ENCODE measurements at regions not wholly inside any gene's neighbourhood (a gene's known extent, or its start where the extent isn't known, plus 50 kb on each side); places are given as distances from the start of the nearest gene placed in this dataset.
"Not testable (repeated sequence)": the region's sequence is repeated elsewhere in the genome, so short reads cannot be mapped to it uniquely, and the experiment has no call there.

DNA sequence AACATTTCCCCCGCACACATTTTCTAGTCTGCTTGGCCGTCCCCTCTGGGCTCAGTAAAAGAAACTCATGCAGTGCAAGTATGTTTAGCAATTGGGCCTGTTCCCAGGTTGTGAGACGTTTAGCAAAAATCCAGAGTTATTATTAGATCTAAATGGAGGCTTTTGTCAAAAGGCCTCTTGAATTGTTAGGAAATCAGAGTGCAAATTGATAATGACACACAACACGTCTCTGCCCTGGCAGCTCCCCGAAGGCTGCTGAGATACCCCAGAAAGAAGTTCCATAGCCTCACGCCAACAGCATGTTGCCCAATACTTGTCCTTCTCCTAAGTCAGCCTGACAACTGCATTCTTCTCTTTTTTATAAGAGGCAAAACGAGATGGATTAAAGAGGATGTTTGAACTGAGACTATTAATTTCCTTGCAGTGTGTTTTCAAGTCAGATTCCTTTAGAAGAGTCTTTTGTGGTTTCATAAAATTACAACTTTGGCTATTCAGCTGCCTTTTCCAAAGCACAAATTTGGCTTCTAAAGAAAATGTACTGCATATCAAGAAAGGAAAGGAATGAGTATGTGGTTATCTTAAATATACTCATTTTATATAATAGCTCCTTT is 202.2 kb downstream of the TRIB2 start:
- Histone ChIP-seq H3K27me3 (ENCODE audit: control insufficient read depth in 5 of 5, insufficient read depth in 4 of 5, low read length in 5 of 5) (no peaks in the 10 kb centered on the region), H3K4me1 (ENCODE audit: control insufficient read depth in 5 of 5, insufficient read depth in 5 of 5, low read length in 5 of 5) (peaks cover 0 to 12% (median 6%) of the 10 kb centered on the region in 5 donors), H3K9me3 (ENCODE audit: control insufficient read depth in 5 of 5, low read length in 5 of 5) (no peaks in the 10 kb centered on the region), H3K27ac (ENCODE audit: low read depth, low read length) (no peak overlapping the region), H3K4me3 (ENCODE audit: low read depth in 1 of 5, low read length in 5 of 5) (no peak overlapping the region), H3K36me3 (ENCODE audit: control insufficient read depth in 5 of 5, insufficient read depth in 5 of 5, low read length in 5 of 5) (no peaks in the 10 kb centered on the region), H3K9ac (ENCODE audit: low read length in 5 of 5) (no peak overlapping the region)

DNA sequence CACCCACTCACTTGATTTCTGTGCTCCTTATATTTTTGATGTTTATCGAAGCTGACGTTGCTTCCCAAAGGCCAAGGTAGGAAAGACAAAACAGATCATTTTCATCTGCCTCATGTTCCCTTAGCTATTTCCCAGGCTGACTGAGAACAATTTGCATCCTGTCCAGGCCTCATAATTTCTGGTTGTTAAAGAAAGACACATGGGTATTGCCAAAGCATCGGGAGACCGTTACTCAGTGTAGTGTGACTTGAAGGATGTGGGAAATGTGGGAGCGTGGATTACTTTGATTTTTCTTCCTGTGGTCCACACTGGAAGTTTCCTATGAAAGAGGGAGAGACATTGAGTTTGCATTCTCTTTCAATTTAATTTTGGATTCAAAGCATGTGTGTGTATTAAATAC is 204.6 kb downstream of the TRIB2 start:
- H3K27ac ChIP-seq (ENCODE audit: low read depth, low read length) = no peak overlapping the region
- no peaks in the 10 kb centered on the region for H3K27me3 ChIP-seq (ENCODE audit: control insufficient read depth in 5 of 5, insufficient read depth in 4 of 5, low read length in 5 of 5)
- H3K4me3 ChIP-seq (ENCODE audit: low read depth in 1 of 5, low read length in 5 of 5) = no peak overlapping the region
- H3K36me3 ChIP-seq (ENCODE audit: control insufficient read depth in 5 of 5, insufficient read depth in 5 of 5, low read length in 5 of 5) = no peaks in the 10 kb centered on the region
- H3K9me3 ChIP-seq (ENCODE audit: control insufficient read depth in 5 of 5, low read length in 5 of 5) = no peaks in the 10 kb centered on the region
- H3K4me1 ChIP-seq (ENCODE audit: control insufficient read depth in 5 of 5, insufficient read depth in 5 of 5, low read length in 5 of 5) = peaks cover 0 to 12% (median 6%) of the 10 kb centered on the region in 5 donors
- no peak overlapping the region for H3K9ac ChIP-seq (ENCODE audit: low read length in 5 of 5)

DNA sequence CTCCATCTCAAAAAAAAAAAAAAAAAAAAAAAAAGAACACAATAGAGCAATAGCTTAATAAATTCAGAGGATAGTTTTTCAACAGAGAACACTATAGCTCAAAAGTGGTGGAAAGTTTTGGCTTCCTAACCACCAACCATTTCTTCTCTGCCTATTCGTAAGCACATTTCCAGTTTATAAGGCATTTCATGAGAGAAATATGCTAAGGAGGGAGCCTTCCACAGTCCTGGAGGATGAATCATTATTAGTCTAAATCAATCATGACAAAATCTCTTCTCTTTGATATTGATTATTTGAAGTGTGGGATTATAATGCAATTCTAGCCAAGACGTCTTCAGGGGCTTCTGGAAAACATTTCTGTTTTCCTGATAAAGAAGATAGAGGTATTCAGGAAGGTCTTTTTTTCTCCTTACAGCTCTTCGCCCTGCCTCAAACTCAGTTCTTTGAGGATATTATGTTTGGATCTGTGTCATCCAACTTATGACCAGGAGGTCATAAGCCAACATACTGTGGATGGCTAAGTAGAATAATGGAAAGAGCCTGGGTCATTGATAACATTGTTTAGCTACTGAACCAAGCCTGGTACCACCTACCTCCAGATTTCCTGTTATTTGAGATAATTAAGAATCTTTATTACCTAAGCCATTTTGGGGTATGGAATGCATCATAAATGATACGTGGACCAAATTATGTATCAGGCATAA is 207.3 kb downstream of the TRIB2 start:
- Histone ChIP-seq H3K9ac (ENCODE audit: low read length in 5 of 5) (no peak overlapping the region), H3K4me1 (ENCODE audit: control insufficient read depth in 5 of 5, insufficient read depth in 5 of 5, low read length in 5 of 5) (peaks cover 0 to 12% (median 2%) of the 10 kb centered on the region in 5 donors), H3K4me3 (ENCODE audit: low read depth in 1 of 5, low read length in 5 of 5) (no peak overlapping the region), H3K36me3 (ENCODE audit: control insufficient read depth in 5 of 5, insufficient read depth in 5 of 5, low read length in 5 of 5) (no peaks in the 10 kb centered on the region), H3K27ac (ENCODE audit: low read depth, low read length) (no peak overlapping the region), H3K9me3 (ENCODE audit: control insufficient read depth in 5 of 5, low read length in 5 of 5) (no peaks in the 10 kb centered on the region), H3K27me3 (ENCODE audit: control insufficient read depth in 5 of 5, insufficient read depth in 4 of 5, low read length in 5 of 5) (peaks cover 0 to 2% (median 0%) of the 10 kb centered on the region in 5 donors)

DNA sequence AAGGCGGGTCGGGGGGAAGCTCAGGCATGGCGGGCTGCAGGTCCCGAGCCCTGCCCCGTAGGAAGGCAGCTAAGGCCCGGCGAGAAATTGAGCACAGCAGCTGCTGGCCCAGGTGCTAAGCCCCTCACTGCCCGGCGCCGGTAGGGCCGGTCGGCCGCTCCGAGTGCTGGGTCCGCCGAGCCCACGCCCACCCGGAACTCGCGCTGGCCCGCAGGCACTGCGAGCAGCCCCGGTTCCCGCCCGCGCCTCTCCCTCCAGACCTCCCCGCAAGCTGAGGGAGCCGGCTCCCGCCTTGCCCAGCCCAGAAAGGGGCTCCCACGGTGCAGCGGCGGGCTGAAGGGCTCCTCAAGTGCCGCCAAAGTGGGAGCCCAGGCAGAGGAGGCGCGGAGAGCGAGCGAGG is 209.9 kb downstream of the TRIB2 start:
- H3K9ac ChIP-seq (ENCODE audit: low read length in 5 of 5); H3K4me3 ChIP-seq (ENCODE audit: low read depth in 1 of 5, low read length in 5 of 5); H3K27me3 ChIP-seq (ENCODE audit: control insufficient read depth in 5 of 5, insufficient read depth in 4 of 5, low read length in 5 of 5); H3K27ac ChIP-seq (ENCODE audit: low read depth, low read length); H3K9me3 ChIP-seq (ENCODE audit: control insufficient read depth in 5 of 5, low read length in 5 of 5); H3K36me3 ChIP-seq (ENCODE audit: control insufficient read depth in 5 of 5, insufficient read depth in 5 of 5, low read length in 5 of 5): not testable (repeated sequence)
- peaks cover 0 to 21% (median 0%) of the 10 kb centered on the region in 5 donors for H3K4me1 ChIP-seq (ENCODE audit: control insufficient read depth in 5 of 5, insufficient read depth in 5 of 5, low read length in 5 of 5)

DNA sequence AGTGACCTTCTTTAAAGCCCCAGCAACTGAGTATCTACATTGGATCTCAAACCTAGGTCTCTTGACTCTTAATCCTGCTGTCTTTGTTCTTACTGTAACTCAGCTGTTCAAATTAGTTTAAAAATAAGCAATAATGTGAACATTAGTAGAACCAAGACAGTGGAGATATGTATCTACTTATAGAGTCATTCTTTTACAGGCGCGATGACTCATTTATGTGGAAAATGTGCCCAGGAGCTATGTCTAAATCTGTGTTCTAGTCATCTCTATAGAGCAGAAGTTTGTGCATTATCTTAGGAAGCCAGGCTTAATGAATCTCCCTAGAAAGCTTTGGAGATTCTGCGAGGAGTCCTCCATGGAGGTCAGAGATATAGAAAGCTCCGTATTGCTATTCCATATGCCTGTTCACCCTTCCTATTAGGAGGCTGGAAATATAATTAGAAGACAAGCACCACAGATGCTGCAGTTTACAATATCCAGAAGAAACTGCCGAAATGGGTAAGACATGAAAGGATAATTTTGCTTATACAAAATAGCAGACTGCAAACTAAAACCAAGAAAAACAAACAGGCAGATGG is 211.6 kb downstream of the TRIB2 start:
- Histone ChIP-seq H3K27ac (ENCODE audit: low read depth, low read length) (no peak overlapping the region), H3K9me3 (ENCODE audit: control insufficient read depth in 5 of 5, low read length in 5 of 5) (no peaks in the 10 kb centered on the region), H3K4me1 (ENCODE audit: control insufficient read depth in 5 of 5, insufficient read depth in 5 of 5, low read length in 5 of 5) (peaks cover 0 to 21% (median 0%) of the 10 kb centered on the region in 5 donors), H3K9ac (ENCODE audit: low read length in 5 of 5) (no peak overlapping the region), H3K36me3 (ENCODE audit: control insufficient read depth in 5 of 5, insufficient read depth in 5 of 5, low read length in 5 of 5) (no peaks in the 10 kb centered on the region), H3K4me3 (ENCODE audit: low read depth in 1 of 5, low read length in 5 of 5) (no peak overlapping the region), H3K27me3 (ENCODE audit: control insufficient read depth in 5 of 5, insufficient read depth in 4 of 5, low read length in 5 of 5) (peaks cover 0 to 2% (median 0%) of the 10 kb centered on the region in 5 donors)

DNA sequence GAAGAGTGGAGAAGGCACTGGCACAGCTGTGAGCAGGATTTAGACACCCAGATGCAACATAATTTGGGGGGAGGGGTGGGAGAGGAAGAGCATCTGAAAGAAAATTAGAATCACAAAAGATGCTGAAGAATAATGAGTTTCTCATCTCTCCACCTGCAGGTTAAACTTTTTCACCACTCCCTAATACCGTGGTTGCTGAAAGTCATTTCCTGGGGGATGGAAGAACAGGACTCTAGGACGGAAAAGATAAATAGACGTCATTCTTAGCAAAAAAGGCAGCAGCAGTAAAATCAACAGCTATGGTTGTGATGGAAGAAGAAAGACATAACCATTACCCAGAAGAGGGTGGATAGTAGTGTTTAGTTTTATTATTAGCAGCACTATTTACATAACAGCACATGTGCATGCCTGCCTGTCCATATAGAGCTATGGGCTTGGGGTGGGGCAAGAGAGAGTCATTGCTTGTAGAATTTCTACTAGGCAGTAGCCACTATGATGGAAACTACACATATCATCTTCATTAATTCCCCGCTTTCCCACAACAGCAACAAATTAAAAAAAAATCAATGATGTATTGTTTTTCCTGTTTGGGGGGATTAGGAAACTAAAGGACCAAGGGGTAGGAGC is 212.2 kb downstream of the TRIB2 start:
- H3K27me3 ChIP-seq (ENCODE audit: control insufficient read depth in 5 of 5, insufficient read depth in 4 of 5, low read length in 5 of 5) = peaks cover 0 to 2% (median 0%) of the 10 kb centered on the region in 5 donors
- H3K36me3 ChIP-seq (ENCODE audit: control insufficient read depth in 5 of 5, insufficient read depth in 5 of 5, low read length in 5 of 5) = no peaks in the 10 kb centered on the region
- H3K4me3 ChIP-seq (ENCODE audit: low read depth in 1 of 5, low read length in 5 of 5) = no peak overlapping the region
- H3K9ac ChIP-seq (ENCODE audit: low read length in 5 of 5) = peak overlapping the region in 1 of 5 donors; percentile 1
- no peak overlapping the region for H3K27ac ChIP-seq (ENCODE audit: low read depth, low read length)
- peaks cover 0 to 21% (median 0%) of the 10 kb centered on the region in 5 donors for H3K4me1 ChIP-seq (ENCODE audit: control insufficient read depth in 5 of 5, insufficient read depth in 5 of 5, low read length in 5 of 5)
- H3K9me3 ChIP-seq (ENCODE audit: control insufficient read depth in 5 of 5, low read length in 5 of 5) = no peaks in the 10 kb centered on the region

DNA sequence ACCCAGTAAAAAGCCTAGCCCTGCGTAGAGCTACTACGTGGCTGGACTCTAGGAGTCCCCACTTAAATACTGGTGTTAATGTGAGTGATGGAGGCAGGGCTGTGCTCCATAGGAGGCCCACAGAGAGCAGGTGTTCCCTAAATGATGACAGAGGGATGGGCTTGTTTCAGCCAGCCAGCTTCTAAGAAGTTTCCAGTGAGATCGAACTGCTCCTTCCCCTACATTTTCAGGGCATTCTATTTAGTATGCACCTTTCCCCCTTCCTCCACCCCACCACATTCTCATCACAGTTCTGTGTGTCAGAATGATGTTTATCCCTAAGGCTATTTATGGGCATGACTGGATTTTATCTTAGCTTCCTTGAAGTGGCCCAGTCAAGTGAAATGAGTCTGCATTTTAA is 213.0 kb downstream of the TRIB2 start:
- Histone ChIP-seq H3K27ac (ENCODE audit: low read depth, low read length) (no peak overlapping the region), H3K9ac (ENCODE audit: low read length in 5 of 5) (no peak overlapping the region), H3K27me3 (ENCODE audit: control insufficient read depth in 5 of 5, insufficient read depth in 4 of 5, low read length in 5 of 5) (peaks cover 0 to 2% (median 0%) of the 10 kb centered on the region in 5 donors), H3K36me3 (ENCODE audit: control insufficient read depth in 5 of 5, insufficient read depth in 5 of 5, low read length in 5 of 5) (no peaks in the 10 kb centered on the region), H3K4me3 (ENCODE audit: low read depth in 1 of 5, low read length in 5 of 5) (no peak overlapping the region), H3K9me3 (ENCODE audit: control insufficient read depth in 5 of 5, low read length in 5 of 5) (no peaks in the 10 kb centered on the region), H3K4me1 (ENCODE audit: control insufficient read depth in 5 of 5, insufficient read depth in 5 of 5, low read length in 5 of 5) (peaks cover 0 to 21% (median 0%) of the 10 kb centered on the region in 5 donors)

DNA sequence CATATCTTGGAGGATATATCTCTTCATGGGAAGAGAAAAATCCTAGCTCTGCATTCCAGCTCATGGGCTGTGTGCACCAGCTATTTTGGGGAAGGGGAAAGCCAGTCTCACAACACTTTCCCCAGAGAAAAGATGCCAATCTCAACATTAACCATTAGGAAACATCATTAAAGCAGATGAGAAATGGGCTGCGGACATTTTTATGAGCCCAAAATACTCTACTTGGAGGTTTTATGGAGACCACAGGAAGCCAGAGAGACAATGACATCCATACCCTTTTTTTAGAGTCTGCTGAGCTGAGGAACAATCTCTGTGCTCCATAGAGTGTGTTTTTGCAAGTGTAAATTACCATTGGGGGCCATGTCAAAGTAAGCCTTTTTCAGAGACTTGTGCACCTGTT is 213.7 kb downstream of the TRIB2 start:
- H3K4me3 ChIP-seq (ENCODE audit: low read depth in 1 of 5, low read length in 5 of 5) = no peak overlapping the region
- H3K9me3 ChIP-seq (ENCODE audit: control insufficient read depth in 5 of 5, low read length in 5 of 5) = no peaks in the 10 kb centered on the region
- no peak overlapping the region for H3K27ac ChIP-seq (ENCODE audit: low read depth, low read length)

DNA sequence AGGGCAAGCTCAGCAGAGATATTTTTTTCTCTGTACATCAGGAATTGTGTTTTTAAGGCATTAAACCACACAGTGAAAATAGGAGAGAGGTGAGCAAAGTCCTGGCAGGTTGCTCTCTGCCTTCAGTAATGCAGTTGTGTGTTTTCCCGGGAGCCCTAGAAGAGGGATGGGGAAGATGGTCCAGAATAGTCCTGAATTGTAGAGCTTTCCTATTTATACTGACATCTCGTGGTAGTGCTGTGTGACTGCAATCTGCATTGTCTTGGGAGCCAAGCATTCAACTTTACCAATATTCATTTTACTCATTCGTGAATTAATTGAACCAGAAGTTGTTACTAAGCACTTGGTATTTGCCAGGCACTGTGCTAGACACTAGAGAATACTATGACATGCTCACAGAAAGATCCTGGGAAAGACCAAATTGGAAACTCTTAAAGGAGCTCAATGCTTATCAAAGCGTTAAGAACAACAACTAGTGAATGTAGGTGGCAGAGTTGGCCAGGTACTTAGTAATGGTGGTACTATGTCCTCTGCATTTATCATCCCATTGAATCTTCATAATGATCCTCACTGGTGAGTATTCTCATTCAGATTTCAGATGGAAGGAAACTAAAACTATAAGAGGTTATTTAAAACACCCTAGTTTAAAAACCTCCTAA is 214.6 kb downstream of the TRIB2 start:
- H3K4me1 ChIP-seq (ENCODE audit: control insufficient read depth in 5 of 5, insufficient read depth in 5 of 5, low read length in 5 of 5) = peaks cover 0 to 21% (median 0%) of the 10 kb centered on the region in 5 donors
- no peaks in the 10 kb centered on the region for H3K9me3 ChIP-seq (ENCODE audit: control insufficient read depth in 5 of 5, low read length in 5 of 5)
- H3K4me3 ChIP-seq (ENCODE audit: low read depth in 1 of 5, low read length in 5 of 5) = no peak overlapping the region

More for the DNA sequence above, 213.7 kb downstream of the TRIB2 start:
- H3K4me1 ChIP-seq (ENCODE audit: control insufficient read depth in 5 of 5, insufficient read depth in 5 of 5, low read length in 5 of 5) = peaks cover 0 to 21% (median 0%) of the 10 kb centered on the region in 5 donors
- no peaks in the 10 kb centered on the region for H3K36me3 ChIP-seq (ENCODE audit: control insufficient read depth in 5 of 5, insufficient read depth in 5 of 5, low read length in 5 of 5)
- no peak overlapping the region for H3K9ac ChIP-seq (ENCODE audit: low read length in 5 of 5)
- H3K27me3 ChIP-seq (ENCODE audit: control insufficient read depth in 5 of 5, insufficient read depth in 4 of 5, low read length in 5 of 5) = peaks cover 0 to 2% (median 0%) of the 10 kb centered on the region in 5 donors

More for the DNA sequence above, 214.6 kb downstream of the TRIB2 start:
- peaks cover 0 to 2% (median 0%) of the 10 kb centered on the region in 5 donors for H3K27me3 ChIP-seq (ENCODE audit: control insufficient read depth in 5 of 5, insufficient read depth in 4 of 5, low read length in 5 of 5)
- H3K27ac ChIP-seq (ENCODE audit: low read depth, low read length) = no peak overlapping the region
- no peak overlapping the region for H3K9ac ChIP-seq (ENCODE audit: low read length in 5 of 5)
- H3K36me3 ChIP-seq (ENCODE audit: control insufficient read depth in 5 of 5, insufficient read depth in 5 of 5, low read length in 5 of 5) = no peaks in the 10 kb centered on the region
